Right ventricle myocardium inferior (tissue), 1 donor: ENCODE measurements at regions not wholly inside any gene's neighbourhood (a gene's known extent, or its start where the extent isn't known, plus 50 kb on each side); places are given as distances from the start of the nearest gene placed in this dataset.

ENCODE experiments used
- ATAC-seq: fragments of 200-7000 bp; cut with Tn5 transposase; one replicate; pipeline ENCODE4 v1.9.1; 2020; ENCODE audit warnings: mild to moderate bottlenecking, moderate library complexity
- DNase-seq: peaks from one replicate; pipeline ENCODE4 v3.0.0; 2021; ENCODE audit errors: missing footprints
- intact Hi-C: fragments of 100-400 bp; cut with DNase I; formaldehyde crosslinking; loops from one replicate; pipeline ENCODE4 v1.11.0; 2022
- donor health status: DM: no; HTN: yes; CAD: no; lungs with severe emphysema.

DNA sequence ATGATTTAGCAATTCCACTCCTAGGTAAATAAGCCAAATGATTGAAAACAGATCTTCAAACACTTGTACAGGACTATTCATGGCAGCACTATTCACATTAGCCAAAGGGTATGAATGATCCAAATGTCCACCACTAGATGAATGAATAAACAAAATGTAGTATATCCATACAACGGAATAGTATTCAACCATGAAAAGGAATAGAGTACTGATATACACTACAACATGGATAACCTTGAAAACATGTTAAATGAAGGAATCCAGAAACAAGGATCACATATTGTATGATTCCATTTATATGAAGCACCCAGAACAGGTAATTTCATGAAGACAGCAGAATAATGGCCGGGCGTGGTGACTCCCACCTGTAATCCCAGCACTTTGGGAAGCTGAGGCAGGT lies 78.2 kb upstream of the IGF1R start:
- DNase-seq = no peak
- no peak for ATAC-seq
- intact Hi-C loops = no loop called here

GRCh38 chr15:98580572-98580971 lies 67.8 kb upstream of the IGF1R start:
- intact Hi-C loops = no loop called here
- DNase-seq (no peak), ATAC-seq (peak; percentile 54)

DNA sequence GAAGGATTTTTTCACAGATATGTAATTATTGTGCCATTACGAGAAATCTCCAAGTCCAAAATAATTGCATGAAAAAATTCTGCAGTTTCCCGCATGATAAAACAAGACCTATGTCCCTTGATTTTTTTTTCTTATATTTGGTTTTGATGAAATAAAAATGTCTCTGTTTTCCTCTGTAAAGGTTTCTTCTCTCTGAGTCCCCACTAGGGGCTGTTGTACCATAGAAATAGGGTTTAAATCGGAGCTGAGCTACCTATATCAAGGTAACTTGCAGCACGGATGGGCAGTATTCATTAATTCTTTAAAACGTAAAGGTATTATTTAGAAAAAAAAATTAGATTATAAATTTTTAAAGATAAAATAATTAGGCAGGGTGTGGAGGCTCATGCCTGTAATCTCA lies 66.6 kb upstream of the IGF1R start:
- DNase-seq (no peak), ATAC-seq (no peak)
- intact Hi-C loops = no loop called here

GRCh38 chr15:98582900-98583554 lies 65.3 kb upstream of the IGF1R start:
- no peak for DNase-seq
- intact Hi-C loops = no loop called here
- no peak for ATAC-seq

DNA sequence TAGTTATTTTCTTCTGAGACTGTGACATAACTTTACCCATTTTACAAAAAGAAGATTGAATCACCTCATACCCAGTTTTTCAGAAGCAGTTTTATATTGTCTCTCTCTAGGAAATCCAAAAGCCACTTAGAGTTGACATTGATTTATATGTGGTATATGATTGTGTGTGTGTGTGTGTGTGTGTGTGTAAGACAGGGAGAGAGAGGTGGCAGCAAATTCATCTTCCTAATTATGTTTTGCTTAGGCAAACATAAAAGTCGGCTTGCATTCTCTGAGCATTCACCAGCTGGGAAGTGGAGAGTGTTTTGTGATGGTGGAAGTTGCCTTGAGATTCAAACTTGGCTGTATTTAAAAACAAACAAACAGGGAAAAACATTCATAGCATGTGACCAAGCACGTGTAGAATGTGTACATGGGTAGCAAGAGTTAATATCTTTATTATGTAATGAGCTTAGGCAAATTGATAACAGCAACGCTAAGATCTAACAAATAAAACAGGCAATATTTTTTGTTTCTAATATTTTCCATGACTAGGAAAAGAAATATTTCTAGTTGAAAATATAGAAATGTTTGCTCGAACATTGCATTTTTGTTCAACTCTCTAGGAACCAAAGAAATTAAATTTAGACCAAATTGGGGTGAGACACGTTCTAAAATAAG lies 64.4 kb upstream of the IGF1R start:
- DNase-seq = no peak
- ATAC-seq = no peak
- intact Hi-C loops = no loop called here

DNA sequence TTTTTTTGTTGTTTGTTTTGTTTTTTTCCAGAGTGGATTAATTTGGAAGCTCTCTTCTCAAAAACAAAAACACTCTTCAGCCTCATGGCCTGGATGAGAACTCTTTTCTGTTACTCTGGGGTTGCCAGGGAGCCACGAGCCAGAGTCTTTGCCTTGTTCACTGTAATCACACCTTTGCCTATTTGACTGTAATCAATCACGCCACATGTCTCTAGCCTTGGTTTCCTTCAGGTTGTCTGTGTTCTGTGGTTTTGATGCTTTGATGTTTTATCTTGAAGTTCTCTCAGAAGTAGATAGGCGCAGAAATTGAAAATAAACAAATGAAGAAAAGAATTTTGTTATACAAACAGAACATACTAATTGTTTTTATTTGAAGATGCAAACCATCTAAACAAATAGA lies 62.3 kb upstream of the IGF1R start:
- DNase-seq = no peak
- intact Hi-C loops = no loop called here
- ATAC-seq = no peak

DNA sequence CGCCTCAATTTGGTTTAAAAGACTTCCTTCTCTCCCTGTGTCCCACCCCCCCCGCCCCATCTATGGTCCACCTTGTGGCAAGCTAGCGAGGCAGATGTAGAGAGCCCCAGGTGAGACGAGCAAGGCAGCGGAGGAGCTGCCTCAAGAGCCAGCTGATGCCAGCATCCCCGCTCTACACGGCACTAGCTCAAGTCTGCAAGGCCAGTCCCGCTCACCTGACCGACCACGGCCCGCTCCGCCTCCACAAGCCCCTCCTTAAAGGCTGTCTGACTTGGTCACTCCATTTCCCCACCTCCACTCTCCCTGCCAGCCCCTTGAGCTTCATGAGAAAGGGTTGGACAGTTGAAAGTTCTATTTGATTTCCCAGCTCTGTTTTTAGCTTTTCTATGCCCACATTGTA lies 56.2 kb upstream of the IGF1R start:
- intact Hi-C loops = no loop called here
- no peak for DNase-seq
- ATAC-seq = no peak

DNA sequence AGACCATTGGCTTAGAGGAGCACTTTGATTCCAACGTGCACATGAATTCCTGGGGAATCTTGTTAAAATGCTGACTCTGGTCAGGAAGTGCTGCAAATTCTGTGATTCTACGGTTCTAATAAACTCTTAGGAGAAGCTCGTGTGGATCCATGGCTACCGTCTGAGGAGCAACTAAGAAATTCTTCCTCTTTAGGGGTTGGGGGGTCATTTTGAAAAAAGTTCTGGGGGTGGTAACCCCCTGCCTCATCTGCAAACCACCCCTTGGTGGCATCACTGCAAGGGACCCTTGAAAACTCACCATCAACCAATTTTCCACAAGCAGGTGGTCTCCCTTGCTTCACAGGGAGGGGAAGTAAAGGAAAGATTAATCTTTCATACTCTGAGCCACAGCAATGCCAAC lies 52.2 kb upstream of the IGF1R start:
- intact Hi-C loops = no loop called here
- ATAC-seq (no peak), DNase-seq (no peak)

- no peak for ATAC-seq
- intact Hi-C loops = no loop called here
Measured at GRCh38 chr15:98596885-98597392, 51.4 kb upstream of the IGF1R start.

DNA sequence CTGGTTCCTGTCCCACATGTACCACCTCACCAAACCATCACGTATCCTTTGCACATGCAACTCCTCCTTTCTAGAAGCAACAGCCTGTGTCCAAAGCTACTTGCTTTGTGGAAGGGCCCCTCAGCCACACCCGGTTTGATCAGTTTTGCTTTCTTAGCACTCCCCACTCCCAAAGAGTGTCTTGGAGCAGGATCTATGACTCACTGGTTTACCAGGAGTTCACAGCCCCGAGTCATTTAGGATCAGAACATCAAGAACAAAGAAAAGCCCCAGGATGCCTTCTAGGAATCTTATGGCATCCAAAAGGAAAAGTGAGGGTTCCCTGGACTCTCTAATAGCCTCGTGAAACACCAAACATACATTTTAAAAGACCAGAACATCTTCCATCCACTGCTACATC lies 50.7 kb upstream of the IGF1R start:
- intact Hi-C loops = no loop called here
- DNase-seq (no peak), ATAC-seq (no peak)

More at GRCh38 chr15:98596885-98597392, 51.4 kb upstream of the IGF1R start:
- no peak for DNase-seq
